ENCODE measurements at regions not wholly inside any gene's neighbourhood (a gene's known extent, or its start where the extent isn't known, plus 50 kb on each side); places are given as distances from the start of the nearest gene placed in this dataset.

- Histone ChIP-seq H3K4me3 (no peak overlapping the region), H3K4me1 (peaks cover 0 to 7% (median 0%) of the 10 kb centered on the region in 3 donors), H3K27ac (no peak overlapping the region), H3K9me3 (no peaks in the 10 kb centered on the region), H3K36me3 (peaks cover 0 to 58% of the 10 kb centered on the region in 2 donors), H3K27me3 (no peaks in the 10 kb centered on the region)
- 50% methylated on average over 1 of the region's 7 CpGs; no CpG with 5 or more reads in 1 of the 2 donors for WGBS, 2 donors (ENCODE audit: low coverage in 1 of 2)
- no peak for ATAC-seq
- no peak for TF ChIP-seq CTCF (IDR thresholded peaks at IDR 0.05)
- no peak for TF ChIP-seq POLR2A (IDR thresholded peaks at IDR 0.05)
- TF ChIP-seq EP300 (IDR thresholded peaks at IDR 0.05), result no peak
- no peak for TF ChIP-seq POLR2AphosphoS5 (IDR thresholded peaks at IDR 0.05)
These were observed 186.6 kb downstream of the SIPA1L2 start for GRCh38 chr1:232443372-232443771.

GRCh38 chr1:232441036-232441411, 188.9 kb downstream of the SIPA1L2 start:
- H3K27me3 ChIP-seq, result no peaks in the 10 kb centered on the region
- WGBS, 2 donors (ENCODE audit: low coverage in 1 of 2), result 100% methylated on average over 1 of the region's 1 CpG; no CpG with 5 or more reads in 1 of the 2 donors
- H3K4me1 ChIP-seq, result peaks cover under 1 to 23% (median 2%) of the 10 kb centered on the region in 3 donors
- no peak for ATAC-seq
- no peak overlapping the region for H3K27ac ChIP-seq
- TF ChIP-seq EP300 (IDR thresholded peaks at IDR 0.05) (no peak), CTCF (IDR thresholded peaks at IDR 0.05) (no peak), POLR2AphosphoS5 (IDR thresholded peaks at IDR 0.05) (no peak), POLR2A (IDR thresholded peaks at IDR 0.05) (no peak)
- H3K36me3 ChIP-seq, result peaks cover 0 to 74% of the 10 kb centered on the region in 2 donors
- H3K9me3 ChIP-seq, result no peaks in the 10 kb centered on the region
- H3K4me3 ChIP-seq, result no peak overlapping the region

GRCh38 chr1:232440325-232441035, 189.5 kb downstream of the SIPA1L2 start:
- TF ChIP-seq EP300 (IDR thresholded peaks at IDR 0.05) (no peak), POLR2A (IDR thresholded peaks at IDR 0.05) (no peak), CTCF (IDR thresholded peaks at IDR 0.05) (no peak), POLR2AphosphoS5 (IDR thresholded peaks at IDR 0.05) (no peak)
- Histone ChIP-seq H3K4me3 (no peak overlapping the region), H3K27me3 (no peaks in the 10 kb centered on the region), H3K4me1 (peaks cover 2 to 28% (median 4%) of the 10 kb centered on the region in 3 donors), H3K9me3 (no peaks in the 10 kb centered on the region), H3K27ac (no peak overlapping the region), H3K36me3 (peaks cover 0 to 70% of the 10 kb centered on the region in 2 donors)
- 88 to 90% methylated on average over 7 to 11 of the region's 11 CpGs for WGBS, 2 donors (ENCODE audit: low coverage in 1 of 2)
- no peak for ATAC-seq

- no CpG with 5 or more reads among the region's 18 CpGs for WGBS, 2 donors (ENCODE audit: low coverage in 1 of 2)
- ATAC-seq, result no peak
- Histone ChIP-seq H3K27ac (no peak overlapping the region), H3K4me3 (no peak overlapping the region), H3K27me3 (no peaks in the 10 kb centered on the region), H3K4me1 (peaks cover 2 to 33% (median 4%) of the 10 kb centered on the region in 3 donors), H3K36me3 (peaks cover 0 to 66% of the 10 kb centered on the region in 2 donors), H3K9me3 (no peaks in the 10 kb centered on the region)
- TF ChIP-seq POLR2AphosphoS5 (IDR thresholded peaks at IDR 0.05) (no peak), CTCF (IDR thresholded peaks at IDR 0.05) (no peak), EP300 (IDR thresholded peaks at IDR 0.05) (no peak)
These were observed 190.9 kb downstream of the SIPA1L2 start for GRCh38 chr1:232439011-232439410.

- Histone ChIP-seq H3K4me1 (peaks cover 2 to 33% (median 4%) of the 10 kb centered on the region in 3 donors), H3K9me3 (no peaks in the 10 kb centered on the region), H3K4me3 (no peak overlapping the region), H3K27me3 (no peaks in the 10 kb centered on the region), H3K36me3 (peaks cover 0 to 64% of the 10 kb centered on the region in 2 donors), H3K27ac (peak overlapping the region in 1 of 4 donors; percentile 7)
- TF ChIP-seq POLR2AphosphoS5 (IDR thresholded peaks at IDR 0.05) (no peak), CTCF (IDR thresholded peaks at IDR 0.05) (no peak), POLR2A (IDR thresholded peaks at IDR 0.05) (no peak), EP300 (IDR thresholded peaks at IDR 0.05) (no peak)
- ATAC-seq, result no peak
- WGBS, 2 donors (ENCODE audit: low coverage in 1 of 2), result 0 to 54% methylated on average over 1 to 3 of the region's 5 CpGs
These were observed 191.5 kb downstream of the SIPA1L2 start for GRCh38 chr1:232438476-232438875.

Data from gastroesophageal sphincter (tissue), 4 donors.